K562 (cell line): ENCODE measurements at regions not wholly inside any gene's neighbourhood (a gene's known extent, or its start where the extent isn't known, plus 50 kb on each side); places are given as distances from the start of the nearest gene placed in this dataset.

Source experiments
- ATF1 ChIP-seq, 2 experiments: fragments of 450-650 bp in 1 of 2; IDR thresholded peaks; 2 replicates each; pipeline ENCODE4 v1.6.1; 2016; ENCODE audit warnings: missing compliant biosample characterization in 1 of 2, missing genetic modification characterization in 1 of 2
- CBX8 ChIP-seq: fragments of 200-600 bp; sonication (generic); IDR thresholded peaks from 2 replicates; pipeline ENCODE4 v1.6.1; 2012; ENCODE audit warnings: borderline replicate concordance, mixed run types, low read depth, mild to moderate bottlenecking, moderate library complexity, mixed read lengths, low read length, control low read depth, inconsistent platforms; ENCODE audit not compliant: poor library complexity, severe bottlenecking; ENCODE audit errors: extremely low read depth
- CHD2 ChIP-seq: IDR thresholded peaks from 2 replicates; pipeline ENCODE4 v1.6.1; 2011; ENCODE audit warnings: low read depth, low read length
- ETV6 ChIP-seq, 3 experiments: fragments of 150-350 bp in 1 of 3; sonication (generic) in 1 of 3; formaldehyde crosslinking in 1 of 3; IDR thresholded peaks; 2 replicates each; pipeline versions ENCODE4 v1.6.1 to v1.8.0; 2014 to 2022; ENCODE audit warnings: borderline replicate concordance in 2 of 3, low read depth in 2 of 3, antibody characterized with exemption in 1 of 3, low read length in 1 of 3, mild to moderate bottlenecking in 1 of 3, missing genetic modification reagents in 1 of 3
- FOXK1 ChIP-seq: sonication (generic); formaldehyde crosslinking; IDR thresholded peaks from 2 replicates; pipeline ENCODE4 v1.8.0; 2022; ENCODE audit warnings: missing genetic modification reagents, mild to moderate bottlenecking, borderline replicate concordance
- PRMT5 ChIP-seq: sonication (generic); formaldehyde crosslinking; IDR thresholded peaks from 2 replicates; pipeline ENCODE4 v1.5.0; 2020; ENCODE audit warnings: missing genetic modification reagents
- SMAD3 ChIP-seq: fragments of 450-650 bp; formaldehyde crosslinking; conservative IDR thresholded peaks from 2 replicates; pipeline ENCODE4 v1.4.0; 2020; ENCODE audit warnings: mild to moderate bottlenecking
- ZFP36 ChIP-seq: fragments of 150-350 bp; IDR thresholded peaks from 2 replicates; pipeline ENCODE4 v1.6.1; 2018; ENCODE audit warnings: low read length, low read depth; ENCODE audit not compliant: partially characterized antibody
- ZNF347 ChIP-seq: fragments of 450-650 bp; formaldehyde crosslinking; IDR thresholded peaks from 2 replicates; pipeline ENCODE4 v1.4.0; 2020; ENCODE audit warnings: low read depth, mild to moderate bottlenecking, moderate library complexity
- TF ChIP-seq, protein P1 (sequence below), 3 experiments: IDR thresholded peaks in 2 of 3; conservative IDR thresholded peaks in 1 of 3; 2 replicates each; pipeline ENCODE4 v1.5.1; 2011 to 2012; ENCODE audit warnings: low read length in 3 of 3, mild to moderate bottlenecking in 3 of 3, control low read depth in 2 of 3, improper control_type of control experiment in 1 of 3, inconsistent platforms in 1 of 3, low read depth in 1 of 3, mixed read lengths in 1 of 3, moderate library complexity in 1 of 3; ENCODE audit not compliant: insufficient read depth in 2 of 3
- TF ChIP-seq, protein P2 (sequence below): sonication (generic); formaldehyde crosslinking; IDR thresholded peaks from 2 replicates; pipeline ENCODE4 v1.8.0; 2023; ENCODE audit warnings: missing genetic modification reagents, mild to moderate bottlenecking, borderline replicate concordance
- TF ChIP-seq, protein P3 (sequence below): sonication (generic); formaldehyde crosslinking; IDR thresholded peaks from 2 replicates; pipeline ENCODE4 v1.9.0; 2022; ENCODE audit warnings: mild to moderate bottlenecking, missing genetic modification reagents
- TF ChIP-seq, protein P4 (sequence below), 2 experiments: fragments of 150-350 bp in 1 of 2; IDR thresholded peaks; 2 replicates each; pipeline ENCODE4 v1.6.1; 2012 to 2016; ENCODE audit warnings: low read depth in 2 of 2, low read length in 2 of 2, mild to moderate bottlenecking in 1 of 2, moderate library complexity in 1 of 2

DNA sequence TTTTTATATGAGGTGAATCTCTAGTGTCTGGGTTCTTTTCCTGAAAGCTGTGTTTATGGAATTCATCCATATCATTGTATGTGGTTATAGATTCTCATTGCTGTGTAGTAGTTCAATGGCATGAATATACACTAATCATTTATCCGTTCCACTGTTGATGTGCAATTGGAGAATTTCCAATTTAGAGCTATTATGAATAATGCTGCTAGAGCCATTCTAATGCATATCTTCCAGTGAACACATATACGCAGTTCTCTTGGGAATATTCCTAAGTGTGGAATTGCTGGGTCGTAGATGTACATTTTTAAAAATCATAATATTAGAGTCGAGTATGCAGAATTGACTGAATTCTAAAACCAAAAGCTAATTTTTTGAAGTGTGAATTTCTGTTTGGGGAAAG is 327.5 kb upstream of the JAG1 start:
- no peak for TF ChIP-seq ZNF347 (CRISPR knock-in tag)
- TF ChIP-seq ZFP36, result no peak
- TF ChIP-seq CBX8, result no peak
- TF ChIP-seq, protein P1, sequence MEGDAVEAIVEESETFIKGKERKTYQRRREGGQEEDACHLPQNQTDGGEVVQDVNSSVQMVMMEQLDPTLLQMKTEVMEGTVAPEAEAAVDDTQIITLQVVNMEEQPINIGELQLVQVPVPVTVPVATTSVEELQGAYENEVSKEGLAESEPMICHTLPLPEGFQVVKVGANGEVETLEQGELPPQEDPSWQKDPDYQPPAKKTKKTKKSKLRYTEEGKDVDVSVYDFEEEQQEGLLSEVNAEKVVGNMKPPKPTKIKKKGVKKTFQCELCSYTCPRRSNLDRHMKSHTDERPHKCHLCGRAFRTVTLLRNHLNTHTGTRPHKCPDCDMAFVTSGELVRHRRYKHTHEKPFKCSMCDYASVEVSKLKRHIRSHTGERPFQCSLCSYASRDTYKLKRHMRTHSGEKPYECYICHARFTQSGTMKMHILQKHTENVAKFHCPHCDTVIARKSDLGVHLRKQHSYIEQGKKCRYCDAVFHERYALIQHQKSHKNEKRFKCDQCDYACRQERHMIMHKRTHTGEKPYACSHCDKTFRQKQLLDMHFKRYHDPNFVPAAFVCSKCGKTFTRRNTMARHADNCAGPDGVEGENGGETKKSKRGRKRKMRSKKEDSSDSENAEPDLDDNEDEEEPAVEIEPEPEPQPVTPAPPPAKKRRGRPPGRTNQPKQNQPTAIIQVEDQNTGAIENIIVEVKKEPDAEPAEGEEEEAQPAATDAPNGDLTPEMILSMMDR (IDR thresholded peaks at IDR 0.05 in 2 of 3, conservative IDR thresholded peaks at IDR 0.05 in 1 of 3; ENCODE audit: insufficient read depth in 2 of 3, low read depth in 1 of 3, low read length in 3 of 3), result no peak
- no peak for TF ChIP-seq ATF1 (CRISPR knock-in tag; IDR thresholded peaks at IDR 0.05)
- no peak for TF ChIP-seq ATF1 (tag; IDR thresholded peaks at IDR 0.05)
- TF ChIP-seq PRMT5 (CRISPR knock-in tag), result no peak
- TF ChIP-seq CHD2, result no peak
- TF ChIP-seq, protein P2, sequence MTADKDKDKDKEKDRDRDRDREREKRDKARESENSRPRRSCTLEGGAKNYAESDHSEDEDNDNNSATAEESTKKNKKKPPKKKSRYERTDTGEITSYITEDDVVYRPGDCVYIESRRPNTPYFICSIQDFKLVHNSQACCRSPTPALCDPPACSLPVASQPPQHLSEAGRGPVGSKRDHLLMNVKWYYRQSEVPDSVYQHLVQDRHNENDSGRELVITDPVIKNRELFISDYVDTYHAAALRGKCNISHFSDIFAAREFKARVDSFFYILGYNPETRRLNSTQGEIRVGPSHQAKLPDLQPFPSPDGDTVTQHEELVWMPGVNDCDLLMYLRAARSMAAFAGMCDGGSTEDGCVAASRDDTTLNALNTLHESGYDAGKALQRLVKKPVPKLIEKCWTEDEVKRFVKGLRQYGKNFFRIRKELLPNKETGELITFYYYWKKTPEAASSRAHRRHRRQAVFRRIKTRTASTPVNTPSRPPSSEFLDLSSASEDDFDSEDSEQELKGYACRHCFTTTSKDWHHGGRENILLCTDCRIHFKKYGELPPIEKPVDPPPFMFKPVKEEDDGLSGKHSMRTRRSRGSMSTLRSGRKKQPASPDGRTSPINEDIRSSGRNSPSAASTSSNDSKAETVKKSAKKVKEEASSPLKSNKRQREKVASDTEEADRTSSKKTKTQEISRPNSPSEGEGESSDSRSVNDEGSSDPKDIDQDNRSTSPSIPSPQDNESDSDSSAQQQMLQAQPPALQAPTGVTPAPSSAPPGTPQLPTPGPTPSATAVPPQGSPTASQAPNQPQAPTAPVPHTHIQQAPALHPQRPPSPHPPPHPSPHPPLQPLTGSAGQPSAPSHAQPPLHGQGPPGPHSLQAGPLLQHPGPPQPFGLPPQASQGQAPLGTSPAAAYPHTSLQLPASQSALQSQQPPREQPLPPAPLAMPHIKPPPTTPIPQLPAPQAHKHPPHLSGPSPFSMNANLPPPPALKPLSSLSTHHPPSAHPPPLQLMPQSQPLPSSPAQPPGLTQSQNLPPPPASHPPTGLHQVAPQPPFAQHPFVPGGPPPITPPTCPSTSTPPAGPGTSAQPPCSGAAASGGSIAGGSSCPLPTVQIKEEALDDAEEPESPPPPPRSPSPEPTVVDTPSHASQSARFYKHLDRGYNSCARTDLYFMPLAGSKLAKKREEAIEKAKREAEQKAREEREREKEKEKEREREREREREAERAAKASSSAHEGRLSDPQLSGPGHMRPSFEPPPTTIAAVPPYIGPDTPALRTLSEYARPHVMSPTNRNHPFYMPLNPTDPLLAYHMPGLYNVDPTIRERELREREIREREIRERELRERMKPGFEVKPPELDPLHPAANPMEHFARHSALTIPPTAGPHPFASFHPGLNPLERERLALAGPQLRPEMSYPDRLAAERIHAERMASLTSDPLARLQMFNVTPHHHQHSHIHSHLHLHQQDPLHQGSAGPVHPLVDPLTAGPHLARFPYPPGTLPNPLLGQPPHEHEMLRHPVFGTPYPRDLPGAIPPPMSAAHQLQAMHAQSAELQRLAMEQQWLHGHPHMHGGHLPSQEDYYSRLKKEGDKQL (CRISPR knock-in tag), result no peak
- TF ChIP-seq, protein P3, sequence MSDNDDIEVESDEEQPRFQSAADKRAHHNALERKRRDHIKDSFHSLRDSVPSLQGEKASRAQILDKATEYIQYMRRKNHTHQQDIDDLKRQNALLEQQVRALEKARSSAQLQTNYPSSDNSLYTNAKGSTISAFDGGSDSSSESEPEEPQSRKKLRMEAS (CRISPR knock-in tag), result no peak
- TF ChIP-seq ETV6 (IDR thresholded peaks at IDR 0.05; ENCODE audit: borderline replicate concordance in 1 of 2, low read depth in 2 of 2, low read length in 1 of 2), result no peak
- no peak for TF ChIP-seq ETV6 (CRISPR knock-in tag; IDR thresholded peaks at IDR 0.05; ENCODE audit: borderline replicate concordance)
- TF ChIP-seq, protein P4, sequence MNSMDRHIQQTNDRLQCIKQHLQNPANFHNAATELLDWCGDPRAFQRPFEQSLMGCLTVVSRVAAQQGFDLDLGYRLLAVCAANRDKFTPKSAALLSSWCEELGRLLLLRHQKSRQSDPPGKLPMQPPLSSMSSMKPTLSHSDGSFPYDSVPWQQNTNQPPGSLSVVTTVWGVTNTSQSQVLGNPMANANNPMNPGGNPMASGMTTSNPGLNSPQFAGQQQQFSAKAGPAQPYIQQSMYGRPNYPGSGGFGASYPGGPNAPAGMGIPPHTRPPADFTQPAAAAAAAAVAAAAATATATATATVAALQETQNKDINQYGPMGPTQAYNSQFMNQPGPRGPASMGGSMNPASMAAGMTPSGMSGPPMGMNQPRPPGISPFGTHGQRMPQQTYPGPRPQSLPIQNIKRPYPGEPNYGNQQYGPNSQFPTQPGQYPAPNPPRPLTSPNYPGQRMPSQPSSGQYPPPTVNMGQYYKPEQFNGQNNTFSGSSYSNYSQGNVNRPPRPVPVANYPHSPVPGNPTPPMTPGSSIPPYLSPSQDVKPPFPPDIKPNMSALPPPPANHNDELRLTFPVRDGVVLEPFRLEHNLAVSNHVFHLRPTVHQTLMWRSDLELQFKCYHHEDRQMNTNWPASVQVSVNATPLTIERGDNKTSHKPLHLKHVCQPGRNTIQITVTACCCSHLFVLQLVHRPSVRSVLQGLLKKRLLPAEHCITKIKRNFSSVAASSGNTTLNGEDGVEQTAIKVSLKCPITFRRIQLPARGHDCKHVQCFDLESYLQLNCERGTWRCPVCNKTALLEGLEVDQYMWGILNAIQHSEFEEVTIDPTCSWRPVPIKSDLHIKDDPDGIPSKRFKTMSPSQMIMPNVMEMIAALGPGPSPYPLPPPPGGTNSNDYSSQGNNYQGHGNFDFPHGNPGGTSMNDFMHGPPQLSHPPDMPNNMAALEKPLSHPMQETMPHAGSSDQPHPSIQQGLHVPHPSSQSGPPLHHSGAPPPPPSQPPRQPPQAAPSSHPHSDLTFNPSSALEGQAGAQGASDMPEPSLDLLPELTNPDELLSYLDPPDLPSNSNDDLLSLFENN (IDR thresholded peaks at IDR 0.05; ENCODE audit: low read depth in 2 of 2, low read length in 2 of 2), result no peak
- TF ChIP-seq SMAD3, result no peak
- TF ChIP-seq FOXK1 (CRISPR knock-in tag), result no peak
